UCSD-AML1 (cell line): ENCODE measurements at regions not wholly inside any gene's neighbourhood (a gene's known extent, or its start where the extent isn't known, plus 50 kb on each side); places are given as distances from the start of the nearest gene placed in this dataset.
"Not testable (repeated sequence)": the region's sequence is repeated elsewhere in the genome, so short reads cannot be mapped to it uniquely, and the experiment has no call there.

Experiments used
- DNase-seq: peaks from one replicate; lab custom pipeline; 2025; ENCODE audit not compliant: unreplicated experiment; lab: John Stamatoyannopoulos, UW

DNA sequence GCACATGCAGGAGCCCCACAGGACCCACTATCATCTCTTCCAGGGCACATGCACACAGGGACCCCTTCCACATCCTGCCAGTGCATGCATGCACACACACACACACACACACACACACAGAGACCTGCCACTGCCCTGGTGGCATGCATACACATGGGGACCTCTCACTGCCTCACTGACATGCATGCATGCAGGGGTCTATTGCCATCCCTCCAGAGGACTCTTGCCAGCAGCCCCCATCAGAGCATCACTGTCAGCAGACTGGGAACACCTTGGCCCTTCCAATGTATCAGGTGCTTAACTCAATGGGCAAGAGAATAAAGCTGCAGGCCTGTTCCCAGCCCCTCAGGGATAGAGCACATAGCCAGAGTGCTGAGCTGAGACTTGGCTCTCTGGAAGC is 433.6 kb upstream of the PPP1R2C start:
- DNase-seq = no peak

DNA sequence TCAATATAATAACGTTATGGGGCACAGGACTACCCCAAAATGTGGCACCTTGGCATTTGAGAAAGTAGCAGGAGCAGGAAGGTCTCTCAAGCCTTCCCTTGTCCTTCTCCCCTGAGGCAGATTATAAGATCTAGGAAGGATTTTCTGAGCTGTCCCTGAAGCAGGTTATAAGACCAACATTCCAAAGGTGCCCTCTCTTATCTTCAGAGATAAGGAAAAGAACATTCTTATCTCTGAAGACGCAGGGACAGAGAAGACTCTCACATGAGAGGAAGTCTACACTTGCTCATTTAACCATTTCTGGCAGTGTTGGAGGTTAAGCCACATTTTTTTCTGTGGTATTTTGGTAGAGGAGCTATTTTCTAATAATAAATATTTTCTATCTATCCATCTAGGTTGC is 437.9 kb upstream of the MAOA start:
- no peak for DNase-seq

DNA sequence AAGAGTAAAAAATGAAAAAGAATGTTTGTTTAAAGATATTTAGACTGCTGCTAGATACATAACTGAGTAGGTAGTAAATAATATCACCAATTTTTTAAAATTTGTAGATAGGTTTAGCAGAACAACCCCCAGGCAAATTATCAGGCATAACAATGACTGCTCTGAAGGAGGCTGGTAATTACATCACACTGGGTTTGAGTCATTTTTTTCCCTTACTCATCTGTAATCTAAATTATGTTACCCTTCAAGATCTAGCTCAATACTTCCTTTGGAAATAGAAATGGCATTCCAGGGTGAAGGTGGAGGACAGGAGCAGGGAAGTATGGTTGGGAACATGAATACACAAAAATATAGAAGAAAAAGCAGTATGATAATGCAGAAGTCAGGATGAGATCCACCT is 431.6 kb upstream of the MAOA start:
- no peak for DNase-seq

DNA sequence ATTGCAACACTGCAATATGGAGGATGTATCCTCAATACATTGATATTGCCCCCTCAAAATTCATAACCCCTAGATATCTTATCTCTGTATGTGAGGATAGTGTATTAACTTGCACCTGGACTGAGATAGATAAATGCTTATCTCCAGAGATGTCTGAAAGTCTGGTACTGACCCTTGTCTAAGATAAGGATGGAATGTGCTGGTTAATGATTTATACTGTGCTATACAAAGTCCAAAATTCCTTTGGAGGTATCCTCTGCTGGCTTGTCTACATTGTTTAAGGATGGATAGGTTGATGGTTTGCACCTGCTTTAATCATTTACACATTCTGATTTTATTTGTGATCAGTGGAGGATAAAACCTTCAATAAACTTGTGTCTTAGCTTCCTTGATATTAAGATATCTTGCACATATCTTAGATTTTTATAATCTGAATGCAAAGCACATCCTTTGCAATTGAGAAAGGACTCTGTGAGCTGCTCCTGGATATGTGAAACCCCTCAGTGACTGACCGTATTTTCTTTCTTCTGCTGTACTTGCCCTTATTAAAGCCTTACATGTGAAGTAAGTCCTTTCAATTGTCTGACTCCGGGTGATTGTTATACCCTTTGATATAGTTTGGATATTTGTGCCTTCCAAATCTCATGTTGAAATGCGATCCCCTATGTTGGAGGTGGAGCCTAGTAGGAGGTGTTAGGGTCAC is 430.3 kb upstream of the MAOA start:
- no peak for DNase-seq

DNA sequence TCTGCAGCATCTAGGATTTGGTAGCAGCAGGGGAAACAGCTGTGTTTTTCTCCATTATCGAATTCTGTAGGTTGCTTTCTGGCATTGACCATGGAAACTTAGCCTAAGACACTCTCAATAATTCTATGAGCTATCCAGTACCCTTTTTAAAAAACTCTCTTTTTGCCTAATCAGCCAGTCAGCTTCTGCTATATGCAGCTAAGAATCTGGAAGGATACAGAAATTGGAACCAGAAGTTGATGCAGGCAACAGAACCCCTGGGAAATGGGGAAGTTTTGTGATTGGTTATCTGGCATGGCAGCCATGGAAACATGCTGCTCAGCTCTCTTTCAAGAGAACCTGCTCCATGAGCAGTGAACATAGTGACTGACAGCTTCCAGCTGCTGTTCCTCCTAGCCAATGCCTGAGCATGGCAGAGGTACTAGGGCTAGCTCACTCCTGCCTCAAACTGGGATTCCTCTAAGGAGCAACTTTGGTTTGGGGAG is 417.6 kb upstream of the MAOA start:
- DNase-seq = no peak

DNA sequence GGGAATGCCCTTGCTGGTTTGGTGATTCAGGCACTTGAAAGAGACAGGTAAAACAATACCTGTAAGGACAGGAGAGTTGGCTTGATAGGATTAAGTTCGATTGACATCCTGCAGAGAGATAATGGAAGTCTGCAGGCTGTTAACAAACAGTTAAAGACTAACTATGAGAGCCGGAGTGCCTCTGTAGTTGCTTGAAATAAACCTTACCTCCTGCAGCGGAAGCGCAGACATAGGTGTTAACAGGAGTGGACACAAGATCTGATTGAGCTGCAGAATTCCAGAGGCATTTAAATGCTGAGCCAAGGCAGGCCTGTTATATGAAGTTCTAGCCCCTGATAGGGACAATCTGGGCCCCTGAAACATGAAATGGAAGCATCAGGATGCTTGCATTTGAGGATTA is 416.7 kb upstream of the MAOA start:
- DNase-seq = no peak

DNA sequence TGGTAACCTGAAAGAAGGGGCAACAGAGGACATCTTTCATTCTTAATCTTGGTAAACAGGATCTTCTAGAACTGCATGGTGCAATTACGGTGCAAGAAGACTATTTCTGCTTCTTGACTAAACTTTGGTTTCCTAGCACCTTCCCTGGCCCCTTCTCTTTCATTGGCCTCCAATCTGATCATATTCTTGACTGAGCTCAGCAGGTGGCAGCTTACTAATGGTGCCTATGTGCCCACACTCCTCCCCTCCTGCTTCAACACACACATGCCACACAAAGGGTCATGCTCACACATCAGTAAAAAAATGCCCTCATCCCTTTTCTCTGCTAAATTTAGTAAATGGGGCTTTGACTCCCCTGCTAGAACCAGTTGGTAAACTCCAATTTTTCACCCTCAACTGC is 400.5 kb upstream of the MAOA start:
- no peak for DNase-seq

DNA sequence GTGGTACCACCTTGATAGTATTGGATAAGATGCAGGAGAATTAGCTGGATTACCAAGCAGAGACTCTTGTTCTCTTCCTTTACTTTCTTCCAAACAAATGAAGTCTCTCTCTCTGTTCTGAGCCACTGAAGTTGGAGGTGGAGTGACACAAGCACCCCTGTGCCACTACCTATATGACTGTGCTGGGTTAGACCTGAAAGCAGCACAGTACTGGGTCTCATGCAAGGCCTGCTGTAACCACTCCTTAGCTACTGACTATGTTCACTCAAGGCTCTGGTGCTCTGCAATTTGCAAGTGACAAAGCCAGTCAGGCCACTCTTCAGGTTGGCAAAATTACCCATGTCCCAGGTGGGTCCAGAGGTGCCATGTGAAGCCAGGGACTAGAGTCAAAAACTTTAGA is 389.6 kb upstream of the MAOA start:
- no peak for DNase-seq

DNA sequence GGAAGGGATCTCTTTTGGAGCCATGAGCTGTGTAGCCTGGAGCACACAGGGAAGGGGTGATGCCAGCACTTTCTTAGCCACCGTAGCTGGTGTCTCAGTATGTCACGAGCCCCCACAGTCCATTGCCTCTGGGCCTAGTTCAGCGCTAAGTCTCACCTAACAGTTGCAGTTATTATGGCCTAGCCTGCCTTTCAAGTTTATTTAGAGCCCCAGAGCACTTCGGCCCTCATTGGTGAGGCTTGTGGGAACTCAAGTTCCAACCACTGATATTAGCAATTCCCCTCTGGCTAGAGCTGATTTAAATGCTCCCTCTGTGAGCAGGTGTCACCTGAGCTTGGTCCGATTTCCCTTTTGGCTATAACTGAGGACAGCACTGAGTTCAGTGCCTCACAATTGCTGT is 388.4 kb upstream of the MAOA start:
- no peak for DNase-seq

DNA sequence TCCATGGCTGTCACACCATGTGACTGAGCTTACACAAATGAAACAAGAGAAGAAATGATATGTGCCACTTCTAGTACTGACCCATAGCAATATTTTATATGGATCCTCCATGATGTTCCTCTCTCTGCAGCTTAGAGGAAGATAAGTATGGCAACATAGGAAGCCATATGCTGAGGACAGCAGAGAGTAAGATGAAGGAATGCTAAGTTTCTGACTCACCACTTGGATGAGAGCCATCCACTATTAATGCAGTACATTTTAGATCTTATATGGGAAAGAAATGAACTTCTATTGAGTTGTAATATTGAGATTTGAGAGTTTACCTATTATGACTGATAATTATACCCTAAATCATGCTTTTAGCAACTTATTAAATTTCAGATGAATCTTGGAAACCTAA is 386.9 kb upstream of the MAOA start:
- no peak for DNase-seq

DNA sequence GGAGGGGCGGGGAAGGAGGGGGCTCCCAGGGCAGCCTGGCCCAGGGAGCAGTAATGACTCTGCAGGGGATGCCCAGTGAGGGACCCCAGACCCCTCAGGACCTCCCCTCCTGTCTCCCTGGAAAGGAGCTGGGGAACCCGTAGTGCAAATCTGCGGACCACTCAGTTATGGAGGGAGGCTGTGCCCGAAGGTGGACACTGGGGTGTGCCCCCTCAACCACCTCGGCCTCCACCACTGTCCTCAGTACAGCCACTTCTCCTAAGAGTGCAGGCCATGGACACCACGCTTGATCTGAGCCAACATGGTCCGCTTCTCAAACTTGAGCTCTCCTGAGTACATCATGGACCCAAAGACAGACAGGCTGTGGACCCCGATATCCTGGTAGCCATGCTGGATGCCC is 378.2 kb upstream of the MAOA start:
- DNase-seq = no peak

DNA sequence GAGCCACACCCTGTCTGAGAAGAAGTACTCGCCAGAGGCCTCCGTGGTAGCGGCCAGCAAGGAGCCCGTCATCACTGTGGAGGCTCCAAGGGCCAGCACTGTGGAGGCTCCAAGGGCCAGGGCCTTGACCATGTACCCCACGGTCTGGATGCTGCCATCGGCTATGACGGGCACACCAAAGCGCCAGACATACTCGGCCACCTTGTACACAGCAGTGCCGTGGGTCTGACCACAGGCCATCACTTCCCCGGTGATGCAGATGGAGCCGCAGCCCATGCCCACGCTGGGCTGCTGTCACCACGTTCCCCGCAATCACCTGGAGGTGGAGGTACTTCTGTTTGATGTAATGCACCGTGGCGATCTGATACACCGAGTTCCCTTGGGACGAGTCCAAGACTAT is 377.7 kb upstream of the MAOA start:
- DNase-seq = no peak

DNA sequence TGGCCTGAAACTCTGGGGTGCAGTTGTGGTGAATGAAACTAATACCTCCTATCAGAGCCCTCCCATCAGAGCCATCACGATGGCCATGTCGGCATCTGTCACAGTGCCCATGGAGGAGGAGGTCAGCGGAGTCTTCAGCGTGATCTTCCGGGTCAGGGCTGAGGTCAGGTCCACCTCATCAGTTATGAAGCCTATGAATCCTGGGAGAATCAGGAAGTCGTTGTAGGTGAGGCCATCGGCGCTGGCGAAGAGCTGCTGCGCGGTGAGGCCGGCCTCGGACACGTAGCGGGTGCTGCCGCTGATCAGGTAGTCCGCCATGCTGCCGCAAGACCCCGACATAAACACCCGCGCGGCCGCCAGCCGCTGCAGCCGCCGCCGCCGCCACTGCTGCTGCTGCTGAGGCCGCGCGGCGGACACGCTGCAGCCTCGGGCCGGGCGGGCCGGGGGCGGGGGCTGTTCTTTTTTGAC is 376.7 kb upstream of the MAOA start:
- DNase-seq = no peak

DNA sequence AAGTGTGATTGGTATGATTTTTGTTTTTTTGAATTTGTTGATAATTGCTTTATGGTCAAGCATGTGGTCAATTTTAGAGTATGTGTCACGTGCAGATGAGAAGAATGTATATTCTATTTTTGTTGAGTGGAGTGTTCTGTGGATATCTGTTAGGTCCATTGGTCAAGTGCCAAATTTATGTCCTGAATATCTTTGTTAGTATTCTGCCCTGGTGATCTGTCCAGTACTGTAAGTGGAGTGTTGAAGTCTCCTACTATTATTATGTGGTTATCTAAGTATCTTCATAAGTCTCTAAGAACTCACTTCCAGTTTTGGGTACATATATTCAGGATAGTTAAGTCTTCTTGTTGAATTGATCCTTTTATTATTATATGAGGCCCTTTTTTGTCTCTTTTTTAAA is 372.9 kb upstream of the MAOA start:
- DNase-seq = no peak

DNA sequence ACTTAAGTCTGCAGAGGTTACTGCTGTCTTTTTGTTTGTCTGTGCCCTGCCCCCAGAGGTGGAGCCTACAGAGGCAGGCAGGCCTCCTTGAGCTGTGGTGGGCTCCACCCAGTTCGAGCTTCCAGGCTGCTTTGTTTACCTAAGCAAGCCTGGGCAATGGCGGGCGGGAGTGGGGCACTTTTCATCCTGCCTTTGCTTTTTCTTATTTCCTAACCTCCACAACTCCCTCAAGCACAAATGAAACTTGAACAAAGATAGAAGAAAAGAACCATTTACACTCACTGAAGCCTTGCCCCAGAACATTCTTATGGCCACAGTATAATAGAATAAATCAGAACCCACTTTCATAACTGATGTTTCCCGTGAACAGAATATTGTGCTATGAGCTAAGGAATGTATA is 344.5 kb upstream of the MAOA start:
- not testable (repeated sequence) for DNase-seq

DNA sequence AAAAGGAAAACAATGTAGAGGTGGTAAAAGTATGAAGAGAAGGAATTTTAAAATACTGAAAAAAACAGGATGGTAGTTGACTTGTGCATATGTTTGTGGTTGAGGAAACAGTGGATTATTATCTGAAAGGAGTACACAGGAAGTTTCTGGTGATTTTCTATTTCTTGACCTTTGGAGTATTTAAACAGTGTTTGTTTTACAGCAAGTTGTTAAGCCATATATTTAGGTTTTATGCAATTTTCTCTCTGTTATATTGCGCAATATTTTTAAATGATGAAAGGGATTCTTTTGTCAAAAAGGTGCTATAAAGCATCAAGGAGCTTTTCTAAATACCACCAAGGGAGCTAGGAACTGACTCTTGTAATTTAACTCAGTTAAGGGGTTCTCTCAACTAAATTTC is 343.1 kb upstream of the MAOA start:
- no peak for DNase-seq

DNA sequence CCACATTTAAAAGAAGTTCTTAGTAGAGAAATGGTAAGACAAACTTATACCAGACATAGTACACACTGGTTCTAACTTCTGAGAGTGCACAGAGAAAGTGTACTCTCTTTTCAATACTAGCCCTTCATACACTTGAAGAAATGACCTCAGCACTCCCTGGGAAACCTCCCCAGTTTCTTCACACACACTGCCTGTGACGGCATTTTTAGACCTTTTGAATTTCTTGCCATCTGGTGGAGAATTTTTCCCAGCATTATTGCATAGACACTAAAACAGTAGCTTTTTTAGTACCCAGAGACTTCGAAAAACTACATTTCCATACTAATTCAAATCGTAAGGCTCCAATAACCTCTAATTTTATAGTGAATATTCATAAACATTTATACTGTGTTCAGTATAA is 341.6 kb upstream of the MAOA start:
- no peak for DNase-seq

DNA sequence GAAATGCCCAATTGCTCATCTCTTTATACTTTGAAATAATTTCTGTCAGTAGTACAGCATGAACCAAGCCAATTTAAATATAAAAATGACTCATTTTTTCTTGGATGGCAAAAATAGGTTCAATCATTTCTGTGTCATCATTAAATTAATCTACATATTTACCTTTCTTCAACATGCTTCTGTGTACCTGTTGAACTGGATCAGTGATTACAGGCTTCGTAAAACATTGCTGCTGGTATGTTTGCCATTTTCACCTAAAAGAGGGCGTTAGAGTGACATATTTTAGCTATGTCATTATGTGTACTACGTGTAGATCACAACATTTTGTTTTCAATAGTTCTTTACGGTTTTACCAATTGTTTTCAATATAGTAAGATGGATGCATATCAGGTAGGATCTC is 340.5 kb upstream of the MAOA start:
- no peak for DNase-seq

DNA sequence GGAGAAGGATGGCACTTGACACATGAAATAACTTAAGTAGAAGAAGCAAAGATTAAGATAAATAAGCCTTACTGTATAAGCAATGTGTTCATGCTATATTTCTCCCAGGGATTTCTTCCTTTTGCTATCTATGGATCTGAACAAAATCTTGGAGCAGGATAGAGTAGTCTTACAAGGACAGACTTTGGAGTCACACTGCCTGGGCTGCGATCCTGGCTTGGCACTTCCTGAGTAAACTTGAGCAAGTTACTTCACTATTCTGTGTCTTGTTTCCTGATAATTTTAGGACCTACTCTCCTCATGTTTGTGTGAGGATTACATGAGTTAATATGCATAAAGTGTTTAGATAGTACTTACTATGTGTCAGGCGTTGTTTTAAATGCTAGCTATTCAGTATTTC is 340.0 kb upstream of the MAOA start:
- DNase-seq = no peak

DNA sequence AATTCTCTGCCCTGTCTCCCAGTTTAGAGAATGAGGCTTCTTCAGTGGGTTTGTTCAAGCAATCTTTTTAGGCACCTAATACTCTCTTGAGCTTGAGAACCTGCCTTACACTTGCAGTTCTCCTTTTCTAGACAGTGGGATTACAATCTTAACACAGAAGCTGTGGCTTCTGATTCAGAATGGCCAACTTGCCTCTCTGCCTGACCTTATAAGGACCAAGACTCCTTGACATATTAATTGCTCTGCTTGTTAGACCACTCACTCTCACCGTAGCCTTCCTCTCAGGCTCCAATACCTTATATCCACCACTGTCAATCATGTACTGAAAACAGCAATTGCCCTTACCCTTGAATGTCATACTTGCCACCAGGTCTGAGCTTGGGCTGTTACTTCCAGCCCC is 338.7 kb upstream of the MAOA start:
- DNase-seq = no peak

DNA sequence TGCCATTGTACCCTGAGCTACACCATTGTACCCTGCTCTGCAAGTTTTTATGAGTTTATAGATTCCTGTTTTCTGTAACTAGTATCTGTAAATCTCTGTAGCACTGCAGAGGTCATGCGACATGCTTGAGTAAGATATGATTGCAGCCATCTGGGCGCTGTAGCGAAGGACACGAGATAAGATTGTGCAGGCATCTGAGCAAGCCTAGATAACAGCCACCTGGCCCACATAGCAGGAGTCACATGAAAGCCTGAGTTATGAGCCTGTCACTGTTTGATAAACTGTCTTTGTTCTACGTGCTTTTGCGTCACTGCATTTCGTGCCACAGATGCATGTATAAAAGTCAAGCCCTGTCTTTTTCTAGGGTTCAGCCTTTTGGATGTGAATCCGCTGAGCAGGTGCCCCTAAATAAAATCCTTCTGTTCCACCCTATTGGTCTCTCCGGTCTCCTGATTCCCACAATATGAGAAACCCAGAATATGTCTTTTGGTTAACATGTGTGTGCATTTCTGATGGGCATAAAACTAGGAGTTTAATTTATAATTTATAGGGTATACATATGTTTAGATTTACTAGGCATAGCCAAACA is 327.6 kb upstream of the MAOA start:
- DNase-seq = no peak

DNA sequence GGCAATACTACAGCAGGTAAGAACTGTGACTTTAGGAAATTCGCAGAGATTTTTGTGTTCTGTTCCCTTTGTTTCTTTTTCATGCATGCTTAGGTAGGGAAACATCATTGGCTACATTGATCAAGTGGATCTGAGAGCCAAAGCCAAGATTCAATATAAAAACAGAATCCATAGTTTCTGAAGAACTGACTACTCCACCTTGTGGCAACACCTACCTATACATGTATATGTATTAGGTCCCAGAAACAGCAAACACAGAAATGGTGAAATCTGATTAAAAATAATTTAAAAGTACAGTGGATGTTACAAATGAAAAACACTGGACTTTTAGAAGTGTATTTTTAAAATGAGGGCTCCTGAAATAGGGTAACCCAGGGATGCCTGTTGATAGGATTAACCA is 322.6 kb upstream of the MAOA start:
- no peak for DNase-seq

DNA sequence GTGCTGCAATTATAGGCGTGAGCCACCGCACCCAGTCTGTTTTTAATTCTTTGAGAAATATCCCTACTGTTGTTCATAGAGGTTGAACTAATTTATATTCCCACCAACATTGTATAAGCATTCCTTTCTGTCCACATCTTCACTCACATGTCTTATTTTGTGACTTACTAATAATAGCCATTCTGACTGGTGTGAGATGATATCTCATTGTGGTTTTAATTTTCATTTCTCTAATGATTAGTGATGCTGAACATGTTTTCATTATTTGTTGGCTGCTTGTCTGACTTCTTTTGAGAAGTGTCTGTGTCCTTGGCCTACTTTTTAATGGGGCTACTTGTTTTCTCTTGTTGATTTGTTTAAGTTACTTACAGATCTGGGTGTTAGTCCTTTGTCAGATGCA is 310.9 kb upstream of the MAOA start:
- no peak for DNase-seq
